ENCODE measurements at regions not wholly inside any gene's neighbourhood (a gene's known extent, or its start where the extent isn't known, plus 50 kb on each side); places are given as distances from the start of the nearest gene placed in this dataset.

DNA sequence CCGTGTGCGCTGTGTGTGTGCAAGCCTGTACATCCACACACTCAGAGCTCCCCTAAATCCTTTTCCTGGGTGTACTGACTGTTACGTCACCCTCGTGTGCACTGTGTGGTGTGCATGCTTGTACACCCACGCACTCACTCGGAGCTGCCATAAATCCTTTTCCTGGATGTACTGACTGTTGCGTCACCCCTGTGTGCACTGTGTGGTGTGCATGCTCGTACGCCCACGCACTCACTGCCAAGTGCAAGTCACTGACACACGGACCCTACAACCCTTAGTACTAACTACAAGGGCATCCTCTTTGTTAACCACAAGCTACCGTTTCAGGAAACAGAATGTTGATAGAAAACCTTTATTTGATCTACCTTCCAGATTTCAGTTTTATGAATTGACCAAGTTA, 983.4 kb downstream of the EFNB2 start:
- H3K4me1 Mint-ChIP-seq (ENCODE audit: low read depth): peaks cover under 1% of the 10 kb centered on the region; the same call in 1 of the 2 replicates
- H3K27ac Mint-ChIP-seq: no peak overlapping the region
- DNase-seq: no peak
- H3K9me3 Mint-ChIP-seq: no peaks in the 10 kb centered on the region; the same call in 1 of the 2 replicates
- H3K36me3 Mint-ChIP-seq (ENCODE audit: low read depth): no peaks in the 10 kb centered on the region; the same call in 1 of the 2 replicates
- no peak overlapping the region for H3K4me3 Mint-ChIP-seq
- no peaks in the 10 kb centered on the region; the same call in 1 of the 2 replicates for H3K27me3 Mint-ChIP-seq (ENCODE audit: insufficient read depth)
- TF ChIP-seq, protein P1, sequence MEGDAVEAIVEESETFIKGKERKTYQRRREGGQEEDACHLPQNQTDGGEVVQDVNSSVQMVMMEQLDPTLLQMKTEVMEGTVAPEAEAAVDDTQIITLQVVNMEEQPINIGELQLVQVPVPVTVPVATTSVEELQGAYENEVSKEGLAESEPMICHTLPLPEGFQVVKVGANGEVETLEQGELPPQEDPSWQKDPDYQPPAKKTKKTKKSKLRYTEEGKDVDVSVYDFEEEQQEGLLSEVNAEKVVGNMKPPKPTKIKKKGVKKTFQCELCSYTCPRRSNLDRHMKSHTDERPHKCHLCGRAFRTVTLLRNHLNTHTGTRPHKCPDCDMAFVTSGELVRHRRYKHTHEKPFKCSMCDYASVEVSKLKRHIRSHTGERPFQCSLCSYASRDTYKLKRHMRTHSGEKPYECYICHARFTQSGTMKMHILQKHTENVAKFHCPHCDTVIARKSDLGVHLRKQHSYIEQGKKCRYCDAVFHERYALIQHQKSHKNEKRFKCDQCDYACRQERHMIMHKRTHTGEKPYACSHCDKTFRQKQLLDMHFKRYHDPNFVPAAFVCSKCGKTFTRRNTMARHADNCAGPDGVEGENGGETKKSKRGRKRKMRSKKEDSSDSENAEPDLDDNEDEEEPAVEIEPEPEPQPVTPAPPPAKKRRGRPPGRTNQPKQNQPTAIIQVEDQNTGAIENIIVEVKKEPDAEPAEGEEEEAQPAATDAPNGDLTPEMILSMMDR (IDR thresholded peaks at IDR 0.05): no peak

DNA sequence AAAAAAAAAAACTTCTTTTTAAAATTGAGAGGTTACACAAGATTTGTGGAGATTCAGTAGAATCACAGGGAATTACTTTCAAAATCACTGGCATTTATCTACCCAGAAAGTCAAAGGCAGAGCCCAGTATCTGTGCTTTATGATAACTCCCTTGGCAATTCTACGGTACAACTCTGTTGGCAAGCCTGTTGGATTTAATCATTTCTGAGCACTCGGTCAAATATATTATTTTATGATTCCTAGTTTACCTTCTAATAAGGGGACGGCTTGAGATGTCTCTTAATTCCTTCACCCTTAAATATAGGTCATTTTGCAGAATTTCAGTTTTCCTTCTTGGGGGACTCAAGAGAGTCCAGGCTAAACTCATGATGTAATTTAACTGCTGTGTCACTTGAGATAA, 987.6 kb downstream of the EFNB2 start:
- Mint-ChIP-seq H3K27ac (no peak overlapping the region), H3K36me3 (ENCODE audit: low read depth) (no peaks in the 10 kb centered on the region), H3K4me3 (no peak overlapping the region), H3K4me1 (ENCODE audit: low read depth) (peaks cover 16% of the 10 kb centered on the region; the same call in 1 of the 2 replicates), H3K27me3 (ENCODE audit: insufficient read depth) (peaks cover 4% of the 10 kb centered on the region), H3K9me3 (no peaks in the 10 kb centered on the region; the same call in 1 of the 2 replicates)
- no peak for DNase-seq
- TF ChIP-seq, protein P1 (IDR thresholded peaks at IDR 0.05): no peak

DNA sequence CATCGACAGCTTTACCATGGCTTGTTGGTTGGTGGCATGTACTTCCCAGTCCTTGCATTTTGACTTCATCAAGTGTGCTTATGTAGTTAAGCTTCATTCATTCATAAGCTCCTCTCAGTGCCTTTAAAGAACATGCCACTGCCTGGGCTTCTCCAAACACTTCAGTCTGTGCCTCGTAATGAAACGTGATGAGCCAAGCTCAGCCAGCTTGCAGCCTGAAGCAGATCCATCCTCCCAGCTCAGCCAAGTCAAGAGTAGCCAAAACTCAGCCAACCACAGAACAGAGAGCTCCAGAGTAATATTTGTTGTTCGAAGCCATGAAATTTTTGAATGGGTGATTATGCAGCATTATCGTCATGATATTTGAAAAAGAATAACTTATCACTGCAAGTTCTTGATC, 989.7 kb downstream of the EFNB2 start:
- H3K4me1 Mint-ChIP-seq (ENCODE audit: low read depth): peaks cover 16% of the 10 kb centered on the region; the same call in 1 of the 2 replicates
- TF ChIP-seq, protein P1 (IDR thresholded peaks at IDR 0.05): no peak
- no peaks in the 10 kb centered on the region for H3K36me3 Mint-ChIP-seq (ENCODE audit: low read depth)

DNA sequence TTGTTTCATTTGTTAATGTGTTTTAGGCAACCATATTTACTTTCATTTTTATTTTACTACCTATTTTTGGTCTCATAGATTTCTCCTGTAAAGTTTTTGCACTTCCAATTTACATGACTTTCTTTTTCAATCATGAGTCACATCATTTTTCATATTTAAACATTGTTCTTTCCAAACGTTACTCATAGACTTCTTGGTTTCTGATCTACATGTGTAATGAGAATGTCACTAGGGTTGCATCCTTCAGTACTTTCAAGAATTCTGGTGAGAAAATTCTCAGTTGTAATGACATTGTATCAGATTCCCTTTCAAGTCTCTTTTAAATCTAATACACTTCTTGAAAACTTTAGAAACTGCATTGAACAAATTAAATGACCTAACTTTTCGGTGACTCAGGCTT, 991.7 kb downstream of the EFNB2 start:
- H3K36me3 Mint-ChIP-seq (ENCODE audit: low read depth): no peaks in the 10 kb centered on the region
- no peak overlapping the region for H3K27ac Mint-ChIP-seq
- DNase-seq: no peak
- H3K4me1 Mint-ChIP-seq (ENCODE audit: low read depth): peaks cover 16% of the 10 kb centered on the region; the same call in 1 of the 2 replicates
- H3K4me3 Mint-ChIP-seq: peak overlapping the region; percentile 8; the same call in 1 of the 2 replicates
- H3K9me3 Mint-ChIP-seq: no peaks in the 10 kb centered on the region; the same call in 1 of the 2 replicates
- H3K27me3 Mint-ChIP-seq (ENCODE audit: insufficient read depth): peaks cover 4% of the 10 kb centered on the region
- TF ChIP-seq, protein P1 (IDR thresholded peaks at IDR 0.05): no peak

More for the DNA sequence above, 989.7 kb downstream of the EFNB2 start:
- no peak for DNase-seq
- Mint-ChIP-seq H3K4me3 (no peak overlapping the region), H3K9me3 (no peaks in the 10 kb centered on the region; the same call in 1 of the 2 replicates), H3K27me3 (ENCODE audit: insufficient read depth) (peaks cover 4% of the 10 kb centered on the region), H3K27ac (no peak overlapping the region)

DNA sequence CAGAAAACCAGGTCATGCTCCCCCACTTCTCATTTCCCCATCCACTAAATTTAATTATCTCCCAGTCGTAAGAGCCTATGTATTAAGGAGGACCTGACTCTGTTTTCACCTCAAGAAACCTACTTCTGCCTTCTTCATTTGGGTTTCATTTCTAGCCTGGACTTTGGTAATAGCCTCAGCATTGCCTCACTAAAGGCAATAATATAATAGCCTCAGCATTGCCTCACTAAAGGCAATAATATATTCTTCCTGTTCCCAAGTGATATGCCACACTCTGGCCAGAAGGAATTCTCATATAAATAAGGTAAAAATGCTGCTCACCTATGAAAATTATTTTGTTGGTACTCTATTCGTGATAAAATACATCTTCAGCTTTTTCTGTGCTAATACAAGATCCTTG, 993.9 kb downstream of the EFNB2 start:
- no peak overlapping the region for H3K27ac Mint-ChIP-seq
- H3K4me1 Mint-ChIP-seq (ENCODE audit: low read depth): peaks cover 11% of the 10 kb centered on the region; the same call in 1 of the 2 replicates
- H3K9me3 Mint-ChIP-seq: no peaks in the 10 kb centered on the region; the same call in 1 of the 2 replicates
- H3K36me3 Mint-ChIP-seq (ENCODE audit: low read depth): no peaks in the 10 kb centered on the region
- peaks cover 4% of the 10 kb centered on the region for H3K27me3 Mint-ChIP-seq (ENCODE audit: insufficient read depth)
- TF ChIP-seq, protein P1 (IDR thresholded peaks at IDR 0.05): no peak
- DNase-seq: no peak
- no peak overlapping the region for H3K4me3 Mint-ChIP-seq
